ENCODE measurements at regions not wholly inside any gene's neighbourhood (a gene's known extent, or its start where the extent isn't known, plus 50 kb on each side); places are given as distances from the start of the nearest gene placed in this dataset.
A peak's percentile ranks its signal among the peaks of the same experiment; 100 is the strongest.

GRCh38 chr5:99141534-99142128 lies 212.8 kb upstream of the CHD1 start:
- BruUV-seq (replicated peaks), result no TSS peak
- no peak for TF ChIP-seq EGR1 (IDR thresholded peaks at IDR 0.05; ENCODE audit: low read depth)
- no peak for TF ChIP-seq CTCF (IDR thresholded peaks at IDR 0.05 in 2 of 3, conservative IDR thresholded peaks at IDR 0.05 in 1 of 3; ENCODE audit: borderline replicate concordance in 1 of 3, insufficient read depth in 1 of 3, low read depth in 2 of 3, low read length in 2 of 3)
- no peak for TF ChIP-seq SP1 (IDR thresholded peaks at IDR 0.05; ENCODE audit: low read depth)
- TF ChIP-seq JUND (IDR thresholded peaks at IDR 0.05), result no peak
- TF ChIP-seq ZBTB33 (IDR thresholded peaks at IDR 0.05; ENCODE audit: extremely low read depth, insufficient replicate concordance, low read length), result no peak
- TF ChIP-seq ZNF274 (IDR thresholded peaks at IDR 0.05; ENCODE audit: low read depth, low read length), result no peak
- TF ChIP-seq FOSL1 (IDR thresholded peaks at IDR 0.05; ENCODE audit: low read depth), result no peak
- TF ChIP-seq CBX3 (IDR thresholded peaks at IDR 0.05; ENCODE audit: low read depth), result no peak
- no peak for TF ChIP-seq POLR2A (IDR thresholded peaks at IDR 0.05; ENCODE audit: borderline replicate concordance, extremely low read depth, insufficient read depth, insufficient read length)
- no peak for TF ChIP-seq ZFX (IDR thresholded peaks at IDR 0.05)
- no peak for TF ChIP-seq EZH2 (IDR thresholded peaks at IDR 0.05)
- TF ChIP-seq RAD21 (IDR thresholded peaks at IDR 0.05; ENCODE audit: low read depth), result no peak
- RAD21 ChIA-PET (ENCODE audit: low non-redundant PET in 1 of 2, low total read pairs in 2 of 2, uncharacterized antibody in 2 of 2, unreplicated experiment in 2 of 2), result no interaction called here
- no peaks in the 10 kb centered on the region for H3K36me3 ChIP-seq (ENCODE audit: control insufficient read depth in 1 of 2, insufficient read depth in 2 of 2, low read length in 2 of 2)
- no peaks in the 10 kb centered on the region for H3K9me2 ChIP-seq (ENCODE audit: insufficient read depth)
- no peaks in the 10 kb centered on the region for H3K9me3 ChIP-seq (ENCODE audit: control insufficient read depth in 1 of 2, insufficient read depth in 1 of 2, low read depth in 1 of 2, low read length in 2 of 2)
- H3K79me2 ChIP-seq (ENCODE audit: insufficient read depth, low read length), result no peaks in the 10 kb centered on the region
- no peak overlapping the region for H3K9ac ChIP-seq (ENCODE audit: low read length)
- no peak for DNase-seq (ENCODE audit: low read depth, low spot score)
- CTCF ChIA-PET, result no interaction called here
- no peaks in the 10 kb centered on the region for H4K20me1 ChIP-seq (ENCODE audit: insufficient read depth)
- no peak overlapping the region for H3K4me2 ChIP-seq (ENCODE audit: low read length)
- no peak overlapping the region for H3K4me3 ChIP-seq (replicated peaks in 1 of 2; ENCODE audit: low read depth in 1 of 2, low read length in 2 of 2)
- intact Hi-C loops (cut with micrococcal nuclease), result no loop called here
- ATAC-seq, result peak; percentile 34; the same call in 1 of the 2 replicates
- H3K27me3 ChIP-seq (ENCODE audit: insufficient read depth, low read length), result no peaks in the 10 kb centered on the region
- POLR2A ChIA-PET, result no interaction called here
- no peaks in the 10 kb centered on the region for H3K4me1 ChIP-seq (ENCODE audit: control insufficient read depth in 1 of 2, insufficient read depth in 2 of 2, low read length in 2 of 2)
- H3K27ac ChIP-seq (ENCODE audit: low read depth, low read length), result no peak overlapping the region
- H2AFZ ChIP-seq (ENCODE audit: low read depth, low read length, poor library complexity, severe bottlenecking), result no peak overlapping the region
